KBM-7 (cell line): ENCODE measurements at regions not wholly inside any gene's neighbourhood (a gene's known extent, or its start where the extent isn't known, plus 50 kb on each side); places are given as distances from the start of the nearest gene placed in this dataset.
A peak's percentile ranks its signal among the peaks of the same experiment; 100 is the strongest.

Source experiments
- DNase-seq: peaks from one replicate; pipeline ENCODE4 v3.0.0-alpha.2; 2015
- in situ Hi-C: fragments of 300-500 bp; cut with MboI; formaldehyde crosslinking; loops from 2 replicates; pipeline ENCODE4 v1.14.3; 2020; ENCODE audit warnings: low sequenced_read_pairs, low pct_unique_long_range_greater_than_20kb, mixed read lengths

- in situ Hi-C loops: no loop called here
- DNase-seq: peak; percentile 27
These were observed 108.5 kb downstream of the CDCA7 start for GRCh38 chr2:173462892-173463840.

GRCh38 chr2:173463846-173464245 is 109.2 kb downstream of the CDCA7 start:
- no peak for DNase-seq
- in situ Hi-C loops: no loop called here

GRCh38 chr2:173467751-173468150 is 113.1 kb downstream of the CDCA7 start:
- no peak for DNase-seq
- in situ Hi-C loops: no loop called here

GRCh38 chr2:173468266-173468793 is 113.7 kb downstream of the CDCA7 start:
- in situ Hi-C loops: no loop called here
- DNase-seq: no peak

GRCh38 chr2:173472112-173472511 is 117.4 kb downstream of the CDCA7 start:
- no peak for DNase-seq
- in situ Hi-C loops: no loop called here

- in situ Hi-C loops: no loop called here
- no peak for DNase-seq
These were observed 128.5 kb downstream of the CDCA7 start for GRCh38 chr2:173483137-173483536.

- no peak for DNase-seq
- in situ Hi-C loops: no loop called here
These were observed 134.2 kb downstream of the CDCA7 start for GRCh38 chr2:173488861-173489260.

- DNase-seq: no peak
- in situ Hi-C loops: no loop called here
These were observed 136.7 kb downstream of the CDCA7 start for GRCh38 chr2:173491418-173491817.

GRCh38 chr2:173493874-173494273 is 139.2 kb downstream of the CDCA7 start:
- DNase-seq: no peak
- in situ Hi-C loops: no loop called here

- in situ Hi-C loops: no loop called here
- no peak for DNase-seq
These were observed 142.1 kb downstream of the CDCA7 start for GRCh38 chr2:173496746-173497145.

GRCh38 chr2:173500953-173501352 is 146.3 kb downstream of the CDCA7 start:
- in situ Hi-C loops: no loop called here
- no peak for DNase-seq

- no peak for DNase-seq
- in situ Hi-C loops: no loop called here
These were observed 147.6 kb downstream of the CDCA7 start for GRCh38 chr2:173502296-173502695.

GRCh38 chr2:173511357-173511756 is 156.7 kb downstream of the CDCA7 start:
- in situ Hi-C loops: no loop called here
- no peak for DNase-seq

- in situ Hi-C loops: no loop called here
- DNase-seq: no peak
These were observed 157.3 kb downstream of the CDCA7 start for GRCh38 chr2:173511942-173512341.

GRCh38 chr2:173513107-173513727 is 158.5 kb downstream of the CDCA7 start:
- DNase-seq: no peak
- in situ Hi-C loops: no loop called here

GRCh38 chr2:173520918-173521317 is 166.2 kb downstream of the CDCA7 start:
- no peak for DNase-seq
- in situ Hi-C loops: no loop called here

GRCh38 chr2:173521450-173522192 is 166.9 kb downstream of the CDCA7 start:
- no peak for DNase-seq
- in situ Hi-C loops: no loop called here

GRCh38 chr2:173523497-173523896 is 168.8 kb downstream of the CDCA7 start:
- in situ Hi-C loops: no loop called here
- DNase-seq: no peak

GRCh38 chr2:173524256-173524955 is 169.7 kb downstream of the CDCA7 start:
- peak; percentile 36 for DNase-seq
- in situ Hi-C loops: no loop called here
